Kasumi-1 (cell line): ENCODE measurements at regions not wholly inside any gene's neighbourhood (a gene's known extent, or its start where the extent isn't known, plus 50 kb on each side); places are given as distances from the start of the nearest gene placed in this dataset.

Experiments
- DNase-seq, 2 experiments: peaks; one replicate each; lab custom pipeline; 2025; lab: John Stamatoyannopoulos, UW

- no peak for DNase-seq
These were observed 446.3 kb downstream of the SOX6 start for GRCh38 chr11:15909937-15910598.

GRCh38 chr11:15910761-15911160 is 445.6 kb downstream of the SOX6 start:
- no peak for DNase-seq

- DNase-seq, result no peak
These were observed 444.8 kb downstream of the SOX6 start for GRCh38 chr11:15911377-15912044.

GRCh38 chr11:15912291-15912690 is 444.1 kb downstream of the SOX6 start:
- DNase-seq, result no peak

GRCh38 chr11:15912825-15913224 is 443.5 kb downstream of the SOX6 start:
- DNase-seq, result no peak

GRCh38 chr11:15913261-15913660 is 443.1 kb downstream of the SOX6 start:
- DNase-seq, result no peak
